ENCODE measurements at regions not wholly inside any gene's neighbourhood (a gene's known extent, or its start where the extent isn't known, plus 50 kb on each side); places are given as distances from the start of the nearest gene placed in this dataset.

- no peak for TF ChIP-seq EP300 (IDR thresholded peaks at IDR 0.05; ENCODE audit: borderline replicate concordance in 1 of 2, low read depth in 1 of 2, low read length in 1 of 2)
Observed at GRCh38 chr4:65951177-65951576, 280.9 kb upstream of the EPHA5 start (continued).

- Histone ChIP-seq H4K20me1 (ENCODE audit: insufficient read depth) (no peaks in the 10 kb centered on the region), H3K4me1 (ENCODE audit: control insufficient read depth in 1 of 2, insufficient read depth in 2 of 2, low read depth in 1 of 2, low read length in 1 of 2) (no peaks in the 10 kb centered on the region), H3K9me2 (no peaks in the 10 kb centered on the region), H3K9ac (no peak overlapping the region), H3K79me2 (ENCODE audit: insufficient read depth) (no peaks in the 10 kb centered on the region), H3F3A (replicated peaks; ENCODE audit: insufficient read depth) (no peaks in the 10 kb centered on the region), H2AFZ (ENCODE audit: low read depth) (no peak overlapping the region), H3K27me3 (ENCODE audit: insufficient read depth) (no peaks in the 10 kb centered on the region), H3K27ac (ENCODE audit: low read depth in 2 of 2, low read length in 1 of 2) (no peak overlapping the region), H3K36me3 (replicated peaks in 1 of 2; ENCODE audit: control insufficient read depth in 1 of 2, insufficient read depth in 2 of 2, low read length in 1 of 2) (no peaks in the 10 kb centered on the region), H3K4me3 (ENCODE audit: low read depth in 2 of 2, low read length in 1 of 2) (no peak overlapping the region), H3K4me2 (no peak overlapping the region), H3K9me3 (no peaks in the 10 kb centered on the region; the same call in 1 of the 2 replicates)
- POLR2A ChIA-PET: no interaction called here
- peak; percentile 20; the same call in 1 of the 2 replicates for TF ChIP-seq TEAD4 (IDR thresholded peaks at IDR 0.05; ENCODE audit: borderline replicate concordance, insufficient read depth)
- no peak for TF ChIP-seq NRF1 (IDR thresholded peaks at IDR 0.05; ENCODE audit: low read depth, low read length)
- TF ChIP-seq RAD21 (IDR thresholded peaks at IDR 0.05; ENCODE audit: low read length): no peak
- TF ChIP-seq REST (IDR thresholded peaks at IDR 0.05; ENCODE audit: low read depth, low read length): no peak
- TF ChIP-seq CTCF (IDR thresholded peaks at IDR 0.05): peak; percentile 21
- peak; percentile 39; the same call in 1 of the 2 replicates for TF ChIP-seq NFIC (IDR thresholded peaks at IDR 0.05; ENCODE audit: borderline replicate concordance)
- TF ChIP-seq FOSL2 (IDR thresholded peaks at IDR 0.05; ENCODE audit: borderline replicate concordance, low read depth): no peak
- no peak for DNase-seq
- CTCF ChIA-PET: no interaction called here
- 6% methylated on average over 2 of the region's 2 CpGs for WGBS (ENCODE audit: low lambda C conversion rate)
Observed at GRCh38 chr4:65943076-65943475, 272.8 kb upstream of the EPHA5 start.

GRCh38 chr4:65924843-65925242 lies 254.6 kb upstream of the EPHA5 start:
- DNase-seq: no peak
- H3K9me3 ChIP-seq: no peaks in the 10 kb centered on the region
- H3K4me3 ChIP-seq (ENCODE audit: low read depth in 2 of 2, low read length in 1 of 2): no peak overlapping the region
- CTCF ChIA-PET: no interaction called here
- H3K27me3 ChIP-seq (ENCODE audit: insufficient read depth): no peaks in the 10 kb centered on the region
- H3K9me2 ChIP-seq: no peaks in the 10 kb centered on the region; the same call in 1 of the 2 replicates
- H4K20me1 ChIP-seq (ENCODE audit: insufficient read depth): no peaks in the 10 kb centered on the region
- H3F3A ChIP-seq (replicated peaks; ENCODE audit: insufficient read depth): no peaks in the 10 kb centered on the region
- no peak overlapping the region for H2AFZ ChIP-seq (ENCODE audit: low read depth)
- POLR2A ChIA-PET: no interaction called here
- no peak overlapping the region for H3K4me2 ChIP-seq
- H3K27ac ChIP-seq (ENCODE audit: low read depth in 2 of 2, low read length in 1 of 2): no peak overlapping the region
- no peaks in the 10 kb centered on the region for H3K79me2 ChIP-seq (ENCODE audit: insufficient read depth)
- no peaks in the 10 kb centered on the region for H3K4me1 ChIP-seq (ENCODE audit: control insufficient read depth in 1 of 2, insufficient read depth in 2 of 2, low read depth in 1 of 2, low read length in 1 of 2)
- 6% methylated on average over 4 of the region's 4 CpGs for WGBS (ENCODE audit: low lambda C conversion rate)
- no peaks in the 10 kb centered on the region for H3K36me3 ChIP-seq (replicated peaks in 1 of 2; ENCODE audit: control insufficient read depth in 1 of 2, insufficient read depth in 2 of 2, low read length in 1 of 2)
- no peak overlapping the region for H3K9ac ChIP-seq
- TF ChIP-seq REST (IDR thresholded peaks at IDR 0.05; ENCODE audit: low read depth, low read length): no peak
- no peak for TF ChIP-seq EP300 (IDR thresholded peaks at IDR 0.05; ENCODE audit: borderline replicate concordance in 1 of 2, low read depth in 1 of 2, low read length in 1 of 2)
- no peak for TF ChIP-seq ELF1 (IDR thresholded peaks at IDR 0.05)
- no peak for TF ChIP-seq MXI1 (IDR thresholded peaks at IDR 0.05; ENCODE audit: low read depth, low read length)
- no peak for TF ChIP-seq IRF3 (IDR thresholded peaks at IDR 0.05; ENCODE audit: low read depth, low read length)
- TF ChIP-seq NRF1 (IDR thresholded peaks at IDR 0.05; ENCODE audit: low read depth, low read length): no peak
- no peak for TF ChIP-seq USF1 (IDR thresholded peaks at IDR 0.05; ENCODE audit: borderline replicate concordance, low read depth)
- no peak for TF ChIP-seq RFX5 (IDR thresholded peaks at IDR 0.05; ENCODE audit: low read length)

All from SK-N-SH (cell line).